GM12865 (cell line): ENCODE measurements at regions not wholly inside any gene's neighbourhood (a gene's known extent, or its start where the extent isn't known, plus 50 kb on each side); places are given as distances from the start of the nearest gene placed in this dataset.

Experiments used
- DNase-seq: peaks from one replicate; pipeline ENCODE4 v3.0.0; 2010; ENCODE audit warnings: low read depth
- H3K4me3 ChIP-seq: 2 replicates; pipeline ENCODE4 v1.5.1; 2011; ENCODE audit warnings: mild to moderate bottlenecking, low read depth, low read length, control low read depth
- CTCF ChIP-seq: IDR thresholded peaks from 2 replicates; pipeline ENCODE4 v1.5.1; 2011; ENCODE audit warnings: low read length, control low read depth, low read depth, inconsistent platforms; ENCODE audit not compliant: insufficient read depth; ENCODE audit errors: missing control alignments

GRCh38 chr15:70198441-70199123, 100.9 kb upstream of the TLE3 start:
- DNase-seq = peak; percentile 10
- no peak for TF ChIP-seq CTCF
- H3K4me3 ChIP-seq = no peak overlapping the region

- no peak for TF ChIP-seq CTCF
Observed at GRCh38 chr15:70197945-70198361, 100.2 kb upstream of the TLE3 start.

GRCh38 chr15:70197318-70197944, 99.7 kb upstream of the TLE3 start:
- H3K4me3 ChIP-seq = no peak overlapping the region
- TF ChIP-seq CTCF = no peak
- DNase-seq = no peak

More at GRCh38 chr15:70197945-70198361, 100.2 kb upstream of the TLE3 start:
- DNase-seq = peak; percentile 11
- H3K4me3 ChIP-seq = no peak overlapping the region

GRCh38 chr15:70196372-70197316, 98.9 kb upstream of the TLE3 start:
- DNase-seq = peak; percentile 91
- no peak overlapping the region for H3K4me3 ChIP-seq
- TF ChIP-seq CTCF = no peak

GRCh38 chr15:70195587-70196305, 98.0 kb upstream of the TLE3 start:
- H3K4me3 ChIP-seq = no peak overlapping the region
- no peak for DNase-seq
- TF ChIP-seq CTCF = no peak

- no peak overlapping the region for H3K4me3 ChIP-seq
- no peak for DNase-seq
- no peak for TF ChIP-seq CTCF
Observed at GRCh38 chr15:70195171-70195570, 97.5 kb upstream of the TLE3 start.
